ENCODE measurements at regions not wholly inside any gene's neighbourhood (a gene's known extent, or its start where the extent isn't known, plus 50 kb on each side); places are given as distances from the start of the nearest gene placed in this dataset.
"Not testable (repeated sequence)": the region's sequence is repeated elsewhere in the genome, so short reads cannot be mapped to it uniquely, and the experiment has no call there.

DNA sequence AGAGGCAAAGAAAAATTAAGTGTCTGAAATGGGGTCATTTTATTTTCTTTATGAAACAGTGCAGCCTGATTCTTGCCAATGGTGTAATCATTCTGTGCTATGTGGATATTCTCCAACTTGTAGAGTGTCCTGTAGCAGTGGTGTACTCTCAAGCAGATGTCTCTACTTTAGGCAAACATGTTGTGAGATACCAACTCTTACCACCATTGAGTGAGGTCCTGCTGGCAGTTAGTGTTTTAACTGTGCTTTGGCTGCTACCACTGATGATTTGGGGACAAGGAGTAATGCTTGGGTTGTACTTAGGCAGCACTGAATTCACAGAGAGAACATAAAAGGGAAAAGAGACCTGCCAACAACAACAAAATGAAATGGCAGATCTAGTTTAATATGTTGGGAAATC is 122.5 kb downstream of the APIP start:
- no peak for DNase-seq

DNA sequence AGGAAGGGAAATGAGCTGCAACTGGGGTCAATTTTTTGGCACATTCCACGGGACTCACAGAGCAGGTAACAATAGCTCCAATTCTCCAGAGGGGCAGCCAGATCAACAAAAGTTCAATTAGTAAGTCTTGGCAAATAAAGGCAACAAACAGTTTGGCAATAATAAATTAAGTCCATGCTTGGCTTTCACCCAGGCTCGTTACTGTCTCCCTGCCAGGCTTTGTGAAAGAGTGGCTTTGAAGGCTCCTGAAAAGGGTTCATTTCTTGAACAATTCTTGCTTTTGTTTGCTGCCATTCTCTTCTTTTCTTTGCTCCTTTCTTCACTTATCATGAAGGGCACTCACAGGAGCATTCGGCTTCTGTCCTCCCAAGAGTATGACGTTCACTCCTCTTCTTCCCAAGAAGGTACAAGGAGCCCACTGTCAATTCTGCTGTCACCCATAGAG is 123.3 kb downstream of the APIP start:
- no peak for DNase-seq

DNA sequence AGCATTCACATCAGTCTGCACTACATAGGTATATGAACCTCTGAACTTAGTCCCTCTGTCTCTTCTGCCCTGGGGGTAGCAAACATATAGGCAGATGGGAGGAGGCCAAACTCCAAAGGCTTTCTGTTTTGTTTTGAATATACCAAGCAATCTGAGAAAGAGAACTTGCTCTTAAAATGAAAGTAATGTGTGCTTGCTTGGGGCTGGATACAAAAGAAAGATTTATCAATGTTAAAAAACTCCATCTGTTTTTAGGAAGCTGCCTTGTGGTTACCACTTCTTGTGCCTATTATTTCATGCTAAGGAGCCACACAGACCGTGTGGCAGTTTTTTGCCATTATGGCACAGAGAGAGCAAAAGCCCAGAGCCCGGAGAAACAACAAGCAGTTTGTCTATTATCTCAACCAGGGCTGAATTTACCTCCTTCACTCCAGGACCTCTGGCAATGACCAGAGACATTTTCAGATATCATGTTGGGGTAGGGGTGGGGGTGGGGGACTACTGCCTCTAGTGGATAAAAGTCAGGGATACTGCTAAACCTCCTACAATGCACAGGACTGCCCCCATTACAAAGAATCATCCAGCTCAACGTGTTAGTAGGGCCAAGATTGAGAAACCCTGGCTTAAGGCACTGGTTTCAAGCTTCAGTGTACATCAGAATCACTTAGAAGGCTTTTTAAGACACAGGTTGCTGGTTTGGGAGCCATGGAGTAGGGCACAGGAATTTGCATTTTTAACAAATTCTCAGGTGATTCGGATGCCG is 124.2 kb downstream of the APIP start:
- no peak for DNase-seq

DNA sequence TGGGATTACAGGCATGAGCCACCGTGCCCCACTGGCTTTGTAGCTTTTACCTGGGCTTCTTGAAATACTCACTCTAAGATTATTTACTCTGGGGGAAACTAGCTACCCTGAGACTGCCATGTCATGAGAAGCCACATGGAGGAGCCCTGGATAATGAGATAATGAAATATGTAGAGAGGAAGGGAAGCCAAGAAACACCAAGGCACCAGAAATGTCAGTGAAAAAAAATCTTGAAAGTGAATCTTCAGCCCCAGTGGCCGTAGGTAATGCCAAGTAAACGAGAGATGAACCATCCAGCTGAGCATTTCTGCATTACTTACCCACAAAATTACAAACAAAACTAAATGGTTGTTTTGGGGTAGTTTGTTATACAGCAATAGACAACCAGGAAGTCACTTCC is 125.6 kb downstream of the APIP start:
- DNase-seq, result no peak

DNA sequence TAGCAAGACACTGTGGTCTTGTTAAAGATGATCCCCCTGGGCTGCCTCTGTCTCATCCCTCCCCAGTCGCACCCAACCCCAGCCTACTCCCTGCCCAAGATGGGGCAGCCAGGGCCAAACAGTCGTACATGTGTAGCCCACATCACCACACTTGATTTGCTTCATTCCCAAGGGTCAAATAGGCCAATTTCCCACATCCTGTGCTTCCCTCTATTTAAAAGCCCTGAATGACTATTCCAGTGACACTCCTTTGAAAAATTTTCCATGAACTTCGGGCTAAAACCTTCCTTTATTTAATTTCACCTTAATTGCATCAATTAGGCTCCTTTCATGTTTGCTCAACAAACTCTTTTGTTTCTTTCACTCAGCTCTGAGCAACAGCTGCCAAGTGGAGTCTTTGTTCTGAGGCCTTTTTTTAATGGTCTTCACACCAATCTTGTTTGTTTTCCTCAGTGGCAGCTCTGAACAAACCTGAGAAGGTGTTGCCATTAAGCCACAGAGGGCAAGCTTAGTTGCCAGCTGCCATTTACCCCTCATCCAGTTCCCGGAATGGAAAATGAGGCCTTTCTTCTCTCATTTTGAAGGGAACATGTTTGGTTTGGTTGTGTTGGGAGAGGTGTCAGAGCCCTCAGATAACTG is 126.9 kb downstream of the APIP start:
- DNase-seq, result no peak

DNA sequence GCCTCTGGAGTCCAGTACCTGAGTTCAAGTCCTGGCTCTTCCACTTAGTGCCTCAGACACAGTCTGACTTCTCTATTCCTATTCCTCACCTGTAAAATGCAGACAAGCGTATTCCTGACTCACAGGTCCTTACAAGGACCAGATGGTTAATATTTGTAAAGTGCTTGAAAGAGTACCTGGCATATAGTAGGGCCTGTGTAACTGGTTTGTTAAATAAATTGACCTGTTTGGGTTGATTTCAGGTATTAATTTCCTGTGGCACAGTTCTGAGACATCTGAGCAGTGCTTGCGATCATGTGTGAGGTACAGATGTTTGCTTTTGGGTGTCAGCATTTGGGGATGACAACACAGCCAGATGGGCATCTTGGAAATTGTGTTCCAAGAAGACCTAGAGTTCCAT is 127.5 kb downstream of the APIP start:
- no peak for DNase-seq

DNA sequence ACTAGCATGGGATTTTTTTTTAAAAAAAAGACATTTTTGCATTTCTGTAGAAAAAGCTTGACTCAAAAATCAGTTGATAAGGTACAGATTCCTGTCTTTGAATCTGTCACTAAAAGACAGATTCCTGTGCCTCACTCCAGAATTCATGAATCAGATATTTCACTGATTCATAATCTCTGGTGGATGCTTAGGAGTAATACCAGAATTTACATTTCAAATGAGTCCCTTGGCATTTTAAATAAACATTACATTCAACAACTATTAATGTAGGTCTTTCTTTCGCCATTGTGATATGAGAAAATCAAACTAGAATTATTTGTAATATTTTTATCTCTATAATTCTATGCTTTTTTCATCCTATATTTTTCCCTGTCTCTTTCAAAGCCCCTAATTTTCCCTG is 128.3 kb downstream of the APIP start:
- DNase-seq, result no peak

DNA sequence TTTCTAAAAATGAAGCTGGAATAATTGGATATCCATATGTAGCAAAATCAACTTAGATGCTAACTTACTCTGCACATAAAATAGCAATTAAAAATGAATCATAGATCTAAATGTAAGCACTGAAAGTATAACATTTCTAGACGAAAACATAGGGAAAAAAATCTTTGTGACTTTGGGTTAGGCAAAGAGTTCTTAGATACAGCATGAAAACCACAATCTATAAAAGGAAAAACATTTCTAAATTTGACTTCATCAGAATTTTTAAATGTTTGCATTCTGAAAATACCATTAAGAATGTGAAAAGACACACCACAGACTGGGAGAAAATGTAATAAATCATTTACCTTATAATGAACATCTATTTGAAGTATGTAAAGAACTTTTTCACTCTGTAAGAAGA is 128.8 kb downstream of the APIP start:
- no peak for DNase-seq

DNA sequence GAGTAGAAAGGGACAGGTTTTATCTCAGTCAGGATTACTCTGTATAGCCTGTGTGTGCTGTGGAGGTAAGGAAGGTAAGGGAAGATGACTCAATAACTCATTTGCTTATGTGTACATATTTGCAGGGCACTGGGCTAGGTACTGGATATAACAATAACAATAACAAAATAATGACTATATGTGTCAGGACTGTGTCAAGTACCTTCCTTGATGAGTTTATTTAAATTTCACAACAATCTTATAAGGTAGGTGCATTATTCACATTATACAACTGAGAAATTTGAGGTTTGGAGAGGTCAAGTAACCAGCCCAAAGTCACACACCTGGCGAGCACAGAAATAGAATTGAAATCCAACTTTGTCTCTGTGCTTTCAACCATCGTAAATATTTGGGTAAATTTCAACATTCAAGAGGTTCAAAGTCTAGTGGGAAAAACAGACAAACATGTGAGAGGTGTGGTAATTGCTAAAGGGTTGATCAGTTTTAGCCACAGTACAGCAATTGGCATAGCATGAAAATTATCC is 131.8 kb downstream of the APIP start:
- DNase-seq, result no peak

DNA sequence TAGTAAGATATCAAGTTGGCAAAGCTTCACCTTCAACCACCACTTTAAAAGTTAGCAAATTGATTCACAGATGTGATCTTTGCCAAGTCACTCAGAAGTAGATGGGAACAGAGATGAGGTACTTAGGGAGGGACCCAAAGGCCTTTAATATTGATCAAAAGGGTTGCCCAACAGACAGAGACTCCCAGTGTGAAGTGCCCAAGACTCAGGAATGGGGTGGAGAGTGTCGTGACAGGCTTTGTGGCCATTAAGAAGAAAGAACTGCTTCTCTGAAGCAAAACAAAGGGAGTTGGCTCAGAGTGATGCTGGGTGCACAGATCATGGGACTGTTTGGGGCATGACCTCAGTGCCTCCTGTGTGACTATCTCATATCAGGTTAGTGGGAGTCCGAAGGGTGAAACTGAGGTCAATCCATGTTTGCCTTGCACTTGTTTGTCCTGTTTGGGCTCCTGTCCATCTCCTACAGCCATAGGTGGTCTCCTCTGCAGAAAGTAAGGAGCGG is 132.3 kb downstream of the APIP start:
- DNase-seq, result no peak

DNA sequence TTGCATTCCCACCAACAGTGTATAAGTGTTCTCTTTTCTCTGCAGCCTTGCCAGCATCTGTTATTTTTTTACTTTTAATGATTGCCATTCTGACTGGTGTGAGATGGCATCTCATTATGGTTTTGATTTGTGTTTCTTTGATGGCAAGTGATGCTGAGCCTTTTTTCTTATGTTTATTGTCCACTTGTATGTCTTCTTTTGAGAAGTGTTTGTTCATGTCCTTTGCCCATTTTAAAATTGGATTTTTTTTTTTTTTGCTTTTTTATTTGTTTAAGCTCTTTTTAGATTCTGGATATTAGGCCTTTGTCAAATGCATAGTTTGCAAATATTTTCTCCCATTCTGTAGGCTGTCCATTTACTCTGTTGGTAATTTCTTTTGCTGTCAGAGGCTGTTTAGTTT is 134.4 kb downstream of the APIP start:
- not testable (repeated sequence) for DNase-seq

DNA sequence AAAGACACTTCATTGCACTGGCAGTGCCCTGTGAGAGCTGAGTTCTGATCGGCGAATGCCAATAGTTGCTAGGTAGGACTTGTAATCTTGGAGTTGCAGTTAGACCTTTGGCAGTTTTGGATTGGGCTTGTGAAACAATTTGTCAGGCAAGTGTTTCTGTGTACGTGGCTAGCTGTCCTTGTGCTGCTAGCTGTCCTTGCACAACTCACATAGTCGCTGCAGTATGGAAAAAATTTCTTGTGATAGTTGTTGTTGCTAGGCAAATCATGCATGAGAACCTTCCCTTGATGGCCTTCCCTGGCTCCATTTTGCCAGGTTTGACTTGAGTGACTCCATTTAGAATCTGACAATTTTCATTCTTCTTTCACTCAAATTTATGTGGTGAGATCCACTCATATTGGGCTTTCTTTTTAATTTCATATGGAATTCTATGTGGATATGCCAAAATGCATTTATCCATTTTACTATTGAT is 140.7 kb downstream of the APIP start:
- DNase-seq, result no peak

DNA sequence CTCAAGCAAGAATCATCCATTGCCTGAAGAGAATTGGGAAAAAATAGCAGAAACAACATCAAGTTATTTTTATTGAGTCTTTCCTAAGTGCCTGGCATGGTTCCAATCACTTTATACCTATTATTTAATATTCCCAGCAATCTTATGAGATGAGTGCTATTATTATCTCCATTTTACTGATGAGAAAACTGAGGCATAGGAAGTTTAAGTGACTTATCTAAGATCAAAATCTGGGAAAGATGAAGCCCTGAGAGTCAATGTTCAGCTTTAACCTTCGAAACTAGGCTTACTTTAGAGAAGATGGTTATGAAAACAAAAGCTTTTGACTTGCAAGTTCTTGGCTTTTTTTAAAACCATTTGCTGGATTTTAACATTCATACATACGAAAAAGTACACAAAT is 141.6 kb downstream of the APIP start:
- DNase-seq, result no peak

DNA sequence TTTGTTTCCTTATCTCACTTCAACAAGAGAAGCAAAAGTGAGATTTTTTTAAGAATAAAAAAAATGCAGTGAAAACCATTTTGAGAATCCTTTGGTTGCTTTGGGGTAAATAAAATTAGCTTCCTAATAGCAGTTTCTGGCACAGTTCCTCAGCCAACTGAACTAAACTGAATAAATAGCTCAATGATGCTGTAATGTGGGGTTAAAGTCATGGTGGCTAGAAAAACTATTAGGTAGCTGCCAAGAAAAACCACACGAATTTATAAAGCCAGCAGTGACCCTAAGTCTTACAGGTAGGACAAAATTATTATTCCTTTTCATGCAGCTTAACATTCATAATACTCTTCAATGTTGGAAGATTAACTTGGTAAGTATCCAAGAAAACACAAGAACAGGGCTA is 142.4 kb downstream of the APIP start:
- DNase-seq, result no peak

DNA sequence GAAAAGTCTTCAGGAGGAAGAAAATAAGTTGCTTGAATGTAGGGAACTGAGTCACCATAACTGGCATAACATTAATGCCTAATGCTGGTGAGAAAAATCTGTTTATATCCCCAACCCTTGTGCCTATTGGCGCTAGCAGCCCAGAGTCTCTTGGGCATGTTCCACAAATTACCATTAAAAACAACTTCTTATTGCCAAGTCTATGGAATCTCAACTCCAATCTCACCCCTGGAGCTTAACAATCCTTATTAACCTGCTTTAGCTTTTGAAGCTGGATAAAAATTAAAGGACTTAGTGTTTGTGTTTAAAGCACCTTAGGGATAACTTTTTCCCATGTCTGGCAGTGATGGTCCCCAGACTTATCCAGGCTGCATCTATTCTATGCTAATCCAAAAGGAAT is 143.0 kb downstream of the APIP start:
- DNase-seq, result no peak

DNA sequence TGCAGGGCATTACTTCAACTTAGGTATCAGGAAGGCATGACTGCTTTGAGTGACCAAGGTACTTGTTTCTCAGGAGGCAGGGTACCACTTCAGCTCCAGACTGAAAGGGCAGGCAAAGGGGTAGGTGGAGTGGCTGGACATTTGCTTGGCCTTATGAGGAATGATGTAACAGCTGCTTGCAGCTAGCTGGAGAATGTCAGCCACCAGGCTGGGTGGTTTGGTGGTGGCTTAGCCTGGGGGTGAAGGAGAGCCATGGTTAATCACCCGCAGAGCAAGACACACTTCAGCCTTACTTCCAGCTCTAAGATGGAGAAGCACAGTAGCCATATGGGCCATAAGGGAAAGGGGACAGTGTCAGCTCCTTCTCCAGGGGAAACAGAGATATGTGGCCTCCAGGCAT is 146.1 kb downstream of the APIP start:
- DNase-seq, result no peak

DNA sequence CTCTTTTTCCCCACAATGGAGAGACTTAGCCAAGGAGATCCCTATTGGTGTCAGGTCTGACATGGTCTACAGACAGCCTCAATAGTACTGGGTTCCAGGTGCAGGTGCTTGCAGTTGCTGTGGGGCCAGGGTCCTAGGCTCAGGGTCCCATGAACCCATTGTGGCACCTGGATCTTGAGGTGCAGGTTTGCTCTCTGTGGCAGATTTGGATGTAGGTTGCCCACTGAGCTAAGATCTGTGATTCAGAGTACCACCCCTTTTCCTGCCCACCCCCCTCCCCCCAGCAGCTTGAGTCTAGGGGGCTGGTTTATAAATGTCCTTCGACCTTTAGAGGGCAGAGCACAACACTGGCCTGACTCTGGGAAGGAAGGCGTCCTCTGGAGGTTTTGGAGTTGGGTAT is 147.0 kb downstream of the APIP start:
- no peak for DNase-seq

DNA sequence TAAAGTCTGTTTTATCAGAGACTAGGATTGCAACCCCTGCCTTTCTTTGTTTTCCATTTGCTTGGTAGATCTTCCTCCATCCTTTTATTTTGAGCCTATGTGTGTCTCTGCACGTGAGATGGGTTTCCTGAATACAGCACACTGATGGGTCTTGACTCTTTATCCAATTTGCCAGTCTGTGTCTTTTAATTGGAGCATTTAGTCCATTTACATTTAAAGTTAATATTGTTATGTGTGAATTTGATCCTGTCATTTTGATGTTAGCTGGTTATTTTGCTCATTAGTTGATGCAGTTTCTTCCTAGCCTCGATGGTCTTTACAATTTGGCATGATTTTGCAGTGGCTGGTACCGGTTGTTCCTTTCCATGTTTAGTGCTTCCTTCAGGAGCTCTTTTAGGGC is 141.7 kb downstream of the EHF start:
- not testable (repeated sequence) for DNase-seq

DNA sequence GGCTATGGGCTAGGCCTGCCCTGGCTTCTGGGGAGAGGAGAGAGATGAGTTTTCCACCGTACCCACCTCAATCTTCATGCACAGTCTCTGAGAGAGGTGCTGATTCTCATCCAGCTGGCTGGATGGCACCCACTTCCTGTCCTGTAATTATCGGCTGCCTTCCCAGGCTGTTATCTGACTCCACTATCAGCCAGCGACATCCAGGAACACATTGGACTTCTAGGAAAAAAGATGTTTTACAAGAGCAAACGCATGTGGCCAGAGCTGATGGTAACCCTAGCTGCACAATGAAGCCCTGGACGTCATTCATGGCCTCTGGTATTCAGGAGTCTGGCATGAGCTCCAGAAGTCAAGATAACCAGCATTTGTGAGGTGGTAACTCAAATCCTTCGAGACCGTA is 137.4 kb downstream of the EHF start:
- DNase-seq, result no peak

DNA sequence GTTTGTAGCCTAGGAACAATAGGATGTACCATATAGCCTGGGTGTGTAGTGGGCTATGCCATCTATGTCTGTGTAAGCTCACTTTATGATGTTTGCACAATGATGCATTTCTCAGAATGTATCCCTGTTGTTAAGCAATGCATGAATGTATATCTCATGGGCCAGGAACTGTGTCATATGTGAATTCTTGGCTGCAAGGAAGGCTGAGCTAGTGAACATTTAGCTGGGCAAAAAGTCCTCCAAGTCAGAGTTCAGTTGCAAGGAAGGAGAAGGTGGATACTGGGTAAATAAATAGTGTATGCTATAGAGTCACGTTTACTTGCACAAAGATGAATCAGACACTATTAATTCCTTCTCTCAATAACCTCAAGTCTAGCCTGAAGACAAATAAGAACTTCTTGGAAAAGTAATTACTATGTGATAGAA is 136.1 kb downstream of the EHF start:
- DNase-seq, result no peak

DNA sequence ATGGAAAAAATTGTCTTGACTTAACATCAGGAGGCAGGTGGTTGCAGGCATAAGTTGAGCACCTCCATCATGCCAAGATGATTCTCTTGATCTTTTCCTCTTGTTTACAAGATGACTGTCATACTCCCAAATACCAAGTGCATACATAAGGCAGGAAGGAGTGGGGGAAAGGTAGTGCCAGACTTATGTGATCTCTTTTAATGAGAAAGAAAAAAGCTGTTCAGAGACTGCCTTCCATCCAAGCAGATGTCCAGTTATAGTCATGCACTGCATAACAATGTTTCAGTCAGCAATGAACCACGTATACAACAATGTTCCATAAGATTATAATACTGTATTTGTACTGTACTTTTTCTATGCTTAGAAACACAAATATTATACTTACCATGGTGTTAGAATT is 135.7 kb downstream of the EHF start:
- DNase-seq, result no peak

DNA sequence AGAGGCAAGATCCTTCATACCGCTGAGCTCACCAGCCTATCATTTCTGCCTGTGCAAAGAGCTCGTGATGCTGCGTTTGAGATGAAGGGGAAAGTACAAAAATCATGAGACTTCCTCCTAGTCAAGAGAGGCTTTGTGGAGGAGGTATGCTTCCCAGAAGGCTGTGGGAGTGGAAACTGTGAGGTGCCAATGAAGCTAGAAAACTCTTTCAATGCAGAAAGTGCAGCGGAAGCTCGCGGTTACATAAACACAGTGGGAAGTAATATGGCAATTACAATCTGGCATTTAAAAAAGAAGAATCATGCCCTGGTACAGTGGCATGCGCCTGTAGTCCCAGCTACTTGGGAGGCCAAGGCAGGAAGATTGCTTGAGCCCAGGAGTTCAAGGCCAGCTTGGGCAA is 134.8 kb downstream of the EHF start:
- no peak for DNase-seq

DNA sequence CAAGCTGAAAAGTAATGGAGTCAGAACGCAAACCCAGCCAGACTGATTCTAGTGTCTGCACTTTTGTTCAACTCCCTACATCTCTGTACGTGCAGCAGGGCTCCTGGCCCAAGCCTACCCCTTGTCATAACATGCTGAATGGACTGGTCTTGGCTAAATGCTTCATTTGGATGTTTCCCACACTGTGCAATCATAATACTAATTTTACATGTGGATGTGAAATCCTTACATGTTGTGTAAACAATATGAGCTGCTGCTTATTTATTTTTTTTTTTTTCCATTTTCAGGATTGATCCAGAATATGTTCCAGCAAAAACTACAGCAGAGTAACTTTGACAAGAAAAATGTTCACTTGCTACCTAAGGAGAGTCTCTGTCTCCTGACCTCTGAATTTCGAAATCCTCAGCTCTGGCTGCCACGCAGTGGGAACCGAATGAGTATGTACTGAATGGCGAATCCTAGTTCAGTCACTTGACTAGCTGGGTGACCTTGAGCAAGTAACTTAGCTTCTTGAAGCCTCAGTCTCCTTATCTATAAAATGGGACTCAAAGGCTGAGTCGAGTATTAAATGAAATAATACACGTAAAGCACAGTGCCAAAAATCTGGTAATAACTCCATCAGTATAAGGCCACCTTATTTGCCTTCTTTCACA is 133.4 kb downstream of the EHF start:
- no peak for DNase-seq

Measured in CD4-positive, alpha-beta T cell treated with Interleukin-10 for 1 hour (primary cell).